ENCODE measurements at regions not wholly inside any gene's neighbourhood (a gene's known extent, or its start where the extent isn't known, plus 50 kb on each side); places are given as distances from the start of the nearest gene placed in this dataset.
"Not testable (repeated sequence)": the region's sequence is repeated elsewhere in the genome, so short reads cannot be mapped to it uniquely, and the experiment has no call there.

GRCh38 chr15:79501086-79501485 lies 69.0 kb downstream of the MINAR1 start (continued):
- no peak for TF ChIP-seq USF2 (IDR thresholded peaks at IDR 0.05; ENCODE audit: borderline replicate concordance, low read depth, low read length)
- no peak for TF ChIP-seq RCOR1 (IDR thresholded peaks at IDR 0.05; ENCODE audit: low read length)

- no peak overlapping the region for H3K27ac ChIP-seq (ENCODE audit: low read depth in 2 of 2, low read length in 1 of 2)
- H3F3A ChIP-seq (replicated peaks; ENCODE audit: insufficient read depth): no peaks in the 10 kb centered on the region
- no peak overlapping the region for H3K9ac ChIP-seq
- TF ChIP-seq NRF1 (IDR thresholded peaks at IDR 0.05; ENCODE audit: low read depth, low read length): no peak
- TF ChIP-seq TCF12 (IDR thresholded peaks at IDR 0.05): no peak
- TF ChIP-seq CTCF (IDR thresholded peaks at IDR 0.05): no peak
- no peak for TF ChIP-seq RCOR1 (IDR thresholded peaks at IDR 0.05; ENCODE audit: low read length)
- no peak for TF ChIP-seq REST (IDR thresholded peaks at IDR 0.05; ENCODE audit: low read depth, low read length)
- no peak for TF ChIP-seq MEF2A (IDR thresholded peaks at IDR 0.05; ENCODE audit: borderline replicate concordance, low read depth)
- no peak for TF ChIP-seq RXRA (IDR thresholded peaks at IDR 0.05; ENCODE audit: borderline replicate concordance, low read depth)
- TF ChIP-seq USF1 (IDR thresholded peaks at IDR 0.05; ENCODE audit: borderline replicate concordance, low read depth): no peak
- no peak for TF ChIP-seq PBX3 (IDR thresholded peaks at IDR 0.05)
- DNase-seq: no peak
- H2AFZ ChIP-seq (ENCODE audit: low read depth): no peak overlapping the region
- no peaks in the 10 kb centered on the region for H4K20me1 ChIP-seq (ENCODE audit: insufficient read depth)
- ChIA-PET CTCF (no interaction called here), POLR2A (no interaction called here)
- H3K4me2 ChIP-seq: no peak overlapping the region
- no peaks in the 10 kb centered on the region for H3K4me1 ChIP-seq (ENCODE audit: control insufficient read depth in 1 of 2, insufficient read depth in 2 of 2, low read depth in 1 of 2, low read length in 1 of 2)
- H3K9me2 ChIP-seq: no peaks in the 10 kb centered on the region
- H3K79me2 ChIP-seq (ENCODE audit: insufficient read depth): no peaks in the 10 kb centered on the region
- no peaks in the 10 kb centered on the region; the same call in 1 of the 2 replicates for H3K27me3 ChIP-seq (ENCODE audit: insufficient read depth)
- H3K9me3 ChIP-seq: no peaks in the 10 kb centered on the region
- 63% methylated on average over 4 of the region's 4 CpGs for WGBS (ENCODE audit: low lambda C conversion rate)
- no peak overlapping the region for H3K4me3 ChIP-seq (ENCODE audit: low read depth in 2 of 2, low read length in 1 of 2)
- no peaks in the 10 kb centered on the region for H3K36me3 ChIP-seq (replicated peaks in 1 of 2; ENCODE audit: control insufficient read depth in 1 of 2, insufficient read depth in 2 of 2, low read length in 1 of 2)
Measured at GRCh38 chr15:79505956-79506355, 73.8 kb downstream of the MINAR1 start.

- H3K36me3 ChIP-seq (replicated peaks in 1 of 2; ENCODE audit: control insufficient read depth in 1 of 2, insufficient read depth in 2 of 2, low read length in 1 of 2); H3K4me1 ChIP-seq (ENCODE audit: control insufficient read depth in 1 of 2, insufficient read depth in 2 of 2, low read depth in 1 of 2, low read length in 1 of 2); POLR2A ChIA-PET; H3K4me2 ChIP-seq; H3K9ac ChIP-seq; H3K27me3 ChIP-seq (ENCODE audit: insufficient read depth); H4K20me1 ChIP-seq (ENCODE audit: insufficient read depth); H3K27ac ChIP-seq (ENCODE audit: low read depth in 2 of 2, low read length in 1 of 2); H3K4me3 ChIP-seq (ENCODE audit: low read depth in 2 of 2, low read length in 1 of 2); H3K9me3 ChIP-seq; DNase-seq; H3K9me2 ChIP-seq; H2AFZ ChIP-seq (ENCODE audit: low read depth); H3F3A ChIP-seq (replicated peaks; ENCODE audit: insufficient read depth); H3K79me2 ChIP-seq (ENCODE audit: insufficient read depth); CTCF ChIA-PET: not testable (repeated sequence)
- WGBS (ENCODE audit: low lambda C conversion rate): 35% methylated on average over 2 of the region's 3 CpGs
Measured at GRCh38 chr15:79512844-79513243, 80.7 kb downstream of the MINAR1 start.
